ENCODE measurements at regions not wholly inside any gene's neighbourhood (a gene's known extent, or its start where the extent isn't known, plus 50 kb on each side); places are given as distances from the start of the nearest gene placed in this dataset.
A peak's percentile ranks its signal among the peaks of the same experiment; 100 is the strongest.
"Not testable (repeated sequence)": the region's sequence is repeated elsewhere in the genome, so short reads cannot be mapped to it uniquely, and the experiment has no call there.

GRCh38 chr20:59466107-59466815 lies 138.1 kb upstream of the PHACTR3 start:
- no peak for DNase-seq

GRCh38 chr20:59468831-59469230 lies 135.5 kb upstream of the PHACTR3 start:
- no peak for DNase-seq

DNA sequence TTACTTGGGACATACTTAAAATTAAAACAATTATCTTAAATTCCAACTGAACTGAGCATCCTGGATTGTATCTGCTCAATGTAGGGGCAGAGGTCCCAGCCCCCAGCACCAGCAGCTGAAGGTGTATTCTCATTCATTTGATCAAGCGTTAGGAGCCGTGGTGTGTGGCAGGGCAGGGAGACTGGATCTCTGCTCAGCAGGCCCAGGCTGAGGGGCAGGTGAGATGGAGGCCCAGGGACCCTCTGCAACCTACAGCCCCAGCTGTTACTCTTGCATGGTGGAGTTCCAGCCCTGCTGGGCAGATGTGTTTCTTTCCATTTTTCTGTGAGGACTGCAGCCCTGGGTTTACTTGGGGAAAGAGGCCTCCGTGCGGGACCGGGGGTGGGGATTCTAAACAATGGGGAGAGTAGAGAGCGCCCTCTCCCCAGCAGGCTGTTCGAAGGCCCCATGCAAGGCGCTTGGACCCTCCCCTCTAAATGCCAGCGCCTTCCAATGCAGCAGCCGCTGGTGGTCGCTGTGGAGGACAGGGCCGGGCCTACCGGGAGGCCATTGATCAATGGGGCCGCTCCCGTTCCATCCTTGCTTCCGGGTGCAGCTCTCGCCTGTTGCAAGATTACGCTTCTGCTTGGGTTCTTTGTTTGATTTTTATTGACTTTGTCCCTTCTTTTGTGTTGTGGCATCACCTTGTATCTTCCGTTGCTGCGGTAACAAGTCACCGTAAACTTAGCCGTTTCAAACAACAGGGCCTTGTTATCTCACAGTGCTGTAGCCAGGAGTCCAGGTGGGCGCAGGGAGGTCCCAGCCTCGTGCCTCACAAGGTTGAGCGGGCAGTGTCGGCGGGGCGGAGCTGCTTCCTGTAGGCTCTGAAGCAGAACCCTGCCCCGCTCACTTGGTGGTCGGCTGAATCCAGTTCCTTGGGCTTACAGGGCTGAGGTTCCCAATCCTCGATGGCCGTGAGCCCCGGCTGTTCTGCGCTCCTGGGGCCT lies 134.8 kb upstream of the PHACTR3 start:
- no peak for DNase-seq

DNA sequence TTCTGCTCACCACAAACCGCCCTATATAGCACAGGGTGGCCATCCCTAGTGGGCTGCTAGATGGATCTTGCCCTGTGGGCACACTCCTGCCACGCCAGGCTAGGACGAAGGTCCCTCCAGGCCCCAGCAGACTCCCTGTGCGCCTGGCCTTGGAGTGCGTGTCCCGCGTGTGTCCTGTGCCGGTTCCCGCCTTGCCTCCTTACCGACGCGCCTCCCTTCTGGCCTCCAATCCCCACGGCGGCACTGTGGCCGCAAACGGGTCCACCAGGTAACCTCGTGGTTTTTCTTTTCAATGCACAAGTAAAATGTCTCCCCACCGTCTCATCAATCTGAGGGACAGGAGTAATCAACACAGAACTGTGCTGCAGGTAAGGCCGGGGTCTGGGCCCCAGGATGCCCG lies 133.8 kb upstream of the PHACTR3 start:
- no peak for DNase-seq

DNA sequence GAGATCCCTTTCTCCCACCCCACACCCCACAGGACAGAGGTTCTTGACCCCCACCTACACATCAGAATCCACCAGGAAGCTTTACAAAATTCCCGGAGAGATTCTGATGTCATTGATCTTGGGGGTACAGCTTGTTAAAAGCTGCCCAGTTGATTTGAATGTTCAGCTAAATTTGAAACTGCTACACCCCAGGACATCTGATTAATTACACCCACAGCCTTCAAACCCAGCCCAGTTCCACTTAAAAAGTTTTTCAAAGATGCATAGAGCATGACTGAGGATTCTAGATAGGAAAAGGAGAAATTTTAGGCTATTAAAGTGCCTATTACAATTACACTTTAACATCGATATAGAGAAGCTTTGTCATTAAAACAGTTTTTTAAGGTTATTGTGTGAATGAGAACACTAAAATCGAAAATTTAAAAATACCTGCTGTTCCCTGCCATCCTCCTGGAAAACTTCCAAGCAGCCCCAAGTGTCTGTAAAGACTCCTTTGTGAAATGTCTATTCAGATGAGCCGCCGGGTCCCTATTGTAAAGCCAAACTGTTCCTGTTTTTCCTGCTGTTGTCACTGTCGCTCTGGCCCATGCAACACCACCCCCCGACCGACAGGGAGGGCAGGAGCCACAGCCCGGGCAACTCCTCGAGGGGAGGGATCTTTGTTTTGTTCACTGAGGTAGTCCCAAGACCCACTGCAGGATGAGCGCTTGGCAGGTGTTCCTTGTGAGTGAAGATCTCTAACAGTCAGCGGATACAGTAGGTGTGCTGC lies 132.5 kb upstream of the PHACTR3 start:
- no peak for DNase-seq

DNA sequence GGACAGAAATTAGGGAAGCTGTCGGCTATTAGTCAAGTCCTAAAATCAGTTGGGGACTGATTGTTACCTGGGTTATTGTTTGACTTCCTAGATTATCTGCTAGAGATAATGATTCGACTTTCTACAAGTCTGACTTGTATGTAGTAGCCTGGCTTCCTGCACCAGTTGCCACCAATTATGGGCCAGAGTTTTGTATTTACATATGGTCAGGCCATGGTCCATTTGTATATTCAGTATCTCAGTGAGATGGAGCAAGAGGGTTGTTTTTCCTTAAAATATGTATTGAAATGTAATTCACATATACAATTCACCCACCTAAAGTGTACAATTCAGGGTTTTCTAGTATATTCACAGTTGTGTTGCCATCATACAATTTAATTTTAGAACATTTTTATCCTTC lies 130.6 kb upstream of the PHACTR3 start:
- DNase-seq = no peak

DNA sequence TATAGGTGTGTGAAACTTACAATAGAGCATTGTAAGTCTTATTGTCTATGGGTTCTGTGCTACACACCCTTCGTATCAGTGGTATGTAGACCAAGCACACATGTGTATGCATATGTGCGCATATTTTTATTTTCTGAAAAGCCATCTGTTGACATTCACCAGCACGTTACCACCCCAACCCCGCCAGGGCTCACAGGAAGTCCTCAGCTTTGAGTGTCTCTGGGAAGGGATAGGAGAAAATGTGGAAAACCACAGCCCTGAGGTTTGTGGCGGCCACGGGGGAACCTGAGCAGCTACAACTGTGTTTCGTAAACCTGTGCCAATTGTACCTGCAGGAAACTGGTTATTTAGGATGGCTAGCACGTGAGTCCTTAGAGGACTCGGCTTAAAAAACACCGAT lies 123.3 kb upstream of the PHACTR3 start:
- DNase-seq = no peak

DNA sequence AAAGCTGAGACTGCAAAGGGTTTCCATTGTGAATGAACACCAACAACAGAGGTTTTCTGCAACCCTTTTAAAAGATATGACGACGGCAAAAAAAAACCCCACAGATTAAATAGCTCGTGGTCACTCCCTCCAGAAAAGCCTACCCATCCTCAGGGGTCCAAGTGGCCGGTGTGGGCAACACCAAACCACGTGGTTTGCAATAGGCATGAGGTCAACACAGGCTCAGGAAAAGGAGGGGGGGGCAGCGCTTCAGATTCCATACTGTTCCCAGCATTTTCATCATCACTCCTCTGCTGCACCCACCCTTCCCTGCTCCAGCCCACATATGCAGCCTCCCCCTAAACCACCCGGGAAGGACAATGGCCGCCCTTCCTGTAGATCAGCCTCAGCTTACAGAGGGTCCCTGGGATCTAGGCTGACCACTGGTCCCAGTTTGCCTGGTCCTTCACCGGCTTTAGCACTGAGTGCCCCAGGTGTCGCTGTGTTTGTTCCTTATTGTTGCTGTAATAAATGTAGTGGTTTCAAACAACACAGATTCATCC lies 122.8 kb upstream of the PHACTR3 start:
- no peak for DNase-seq

GRCh38 chr20:59482351-59483187 lies 121.8 kb upstream of the PHACTR3 start:
- no peak for DNase-seq

DNA sequence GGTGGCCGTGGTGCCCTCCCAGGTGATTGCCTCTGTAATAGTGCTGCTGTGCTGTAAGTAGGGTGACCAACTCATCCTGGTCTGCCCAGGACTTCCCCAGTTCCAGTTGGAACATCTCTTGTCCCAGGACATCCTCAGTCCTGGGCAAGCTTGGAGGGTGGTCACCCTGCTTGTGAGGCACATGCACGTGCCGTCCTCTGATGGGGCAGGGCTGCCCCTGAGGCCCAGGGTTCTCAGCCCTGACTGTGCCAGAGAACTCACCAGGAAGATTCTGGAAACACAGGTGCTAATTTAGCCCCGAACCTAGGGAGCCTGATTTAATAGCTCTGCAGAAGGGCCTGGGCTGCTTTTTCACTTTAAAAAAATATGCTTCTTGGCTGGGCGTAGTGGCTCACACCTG lies 120.9 kb upstream of the PHACTR3 start:
- no peak for DNase-seq

DNA sequence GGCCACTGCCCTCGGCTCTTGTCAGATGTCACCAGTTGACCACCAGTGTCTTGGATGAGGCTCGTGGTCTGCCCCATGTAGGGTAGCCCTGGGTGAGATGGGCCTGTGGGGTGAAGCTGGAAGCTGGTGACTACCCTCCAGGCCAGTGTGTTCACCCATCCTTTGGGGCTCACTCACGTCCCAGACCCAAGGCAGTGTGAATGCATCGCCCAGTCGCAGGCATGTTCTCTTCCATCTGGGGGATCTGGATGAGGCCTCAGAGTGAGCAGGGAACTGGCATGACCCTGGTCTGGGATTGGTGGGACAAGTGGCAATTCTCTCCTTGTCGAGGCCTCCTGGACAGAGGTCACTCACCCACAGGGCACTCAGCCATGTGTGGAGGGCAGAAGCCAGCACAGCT lies 120.1 kb upstream of the PHACTR3 start:
- no peak for DNase-seq

DNA sequence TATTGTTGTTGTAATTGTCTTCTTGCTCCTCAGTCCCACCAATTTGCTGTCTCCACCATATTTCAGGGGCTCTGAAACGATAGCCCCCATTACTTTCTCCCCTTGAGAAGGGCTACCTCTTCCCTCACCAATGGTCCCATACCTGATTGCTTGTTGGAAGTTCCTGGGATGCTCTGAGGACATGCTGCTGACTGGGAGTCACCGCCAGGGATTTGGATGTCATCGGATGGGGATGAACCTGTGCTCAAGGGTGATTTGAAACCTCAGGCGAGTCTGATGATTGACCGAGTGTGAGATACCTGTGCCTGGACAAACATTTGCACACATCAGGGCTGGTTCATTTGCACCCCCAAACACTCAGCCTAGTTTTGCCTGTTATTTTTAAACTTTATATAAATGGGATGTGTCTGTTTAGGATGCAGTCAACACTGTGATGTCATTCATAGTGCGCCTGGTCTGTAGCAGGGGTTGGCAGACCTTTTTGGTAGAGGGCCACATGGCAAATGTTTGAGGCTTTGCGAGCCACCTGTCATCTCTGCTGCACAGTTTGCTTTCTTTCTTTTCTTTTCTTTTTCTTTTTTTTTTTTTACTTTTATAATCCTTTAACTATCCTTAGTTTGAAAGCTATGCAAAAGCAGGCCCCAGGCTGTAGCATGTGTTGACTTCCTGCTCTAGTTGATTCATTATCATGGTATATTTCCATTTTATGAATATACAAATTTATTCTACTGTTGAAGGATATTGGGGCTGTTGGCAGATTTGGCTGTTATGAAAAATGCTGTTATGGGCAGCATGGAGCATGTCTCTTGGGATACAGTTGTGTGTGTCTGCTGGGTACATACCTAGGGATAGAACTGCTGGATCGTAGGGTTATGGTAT lies 118.5 kb upstream of the PHACTR3 start:
- no peak for DNase-seq

DNA sequence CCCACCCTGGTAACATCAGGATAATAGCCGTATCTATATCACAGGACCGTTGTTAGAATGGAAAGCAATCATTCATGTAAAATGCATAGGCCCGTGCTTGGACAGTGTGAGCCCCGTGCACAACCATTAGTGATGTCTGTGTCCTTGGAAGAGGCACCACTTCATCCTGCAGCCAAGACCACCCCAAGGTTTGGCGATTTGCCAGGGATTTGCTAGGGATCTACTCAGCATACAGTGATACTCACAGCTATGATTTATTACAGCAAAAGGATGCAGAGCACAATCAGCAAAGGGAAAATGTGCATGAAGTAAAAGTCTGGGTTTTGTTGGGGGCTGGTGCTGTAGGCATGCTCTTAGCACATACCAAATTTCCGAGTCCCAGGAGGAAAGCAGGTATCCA lies 115.9 kb upstream of the PHACTR3 start:
- not testable (repeated sequence) for DNase-seq

DNA sequence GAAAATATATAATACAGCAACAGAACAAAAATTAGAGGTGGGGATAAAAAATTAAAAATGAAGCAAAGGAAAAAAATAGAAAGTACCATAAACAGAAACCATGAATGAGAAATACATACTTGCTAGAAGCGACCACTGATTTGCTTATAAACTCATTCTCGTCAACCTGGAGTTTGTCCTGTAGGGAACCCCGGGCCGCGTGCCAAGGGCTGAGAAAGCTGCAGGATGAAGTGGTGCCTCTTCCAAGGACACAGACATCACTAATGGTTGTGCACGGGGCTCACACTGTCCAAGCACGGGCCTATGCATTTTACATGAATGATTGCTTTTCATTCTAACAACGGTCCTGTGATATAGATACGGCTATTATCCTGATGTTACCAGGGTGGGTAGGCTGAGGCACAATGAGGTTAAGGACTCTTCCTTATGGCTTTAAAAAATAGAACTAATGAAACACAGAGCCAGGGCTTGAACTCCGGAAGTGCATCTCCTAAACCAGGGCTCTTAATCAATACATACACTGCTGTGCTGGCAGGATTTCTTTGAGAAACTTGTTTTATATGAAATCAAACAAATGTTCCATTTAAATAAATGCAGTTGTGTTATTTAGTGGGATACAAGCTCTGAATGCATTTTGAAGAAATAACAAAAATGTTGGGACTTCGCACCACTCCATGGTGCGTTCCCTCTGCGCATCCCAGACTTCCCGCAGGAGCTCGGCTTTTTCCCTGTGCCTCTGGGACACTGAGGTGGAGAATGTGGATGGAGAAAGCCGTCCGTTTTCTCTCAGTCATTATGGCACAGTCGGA lies 113.9 kb upstream of the PHACTR3 start:
- DNase-seq = not testable (repeated sequence)

DNA sequence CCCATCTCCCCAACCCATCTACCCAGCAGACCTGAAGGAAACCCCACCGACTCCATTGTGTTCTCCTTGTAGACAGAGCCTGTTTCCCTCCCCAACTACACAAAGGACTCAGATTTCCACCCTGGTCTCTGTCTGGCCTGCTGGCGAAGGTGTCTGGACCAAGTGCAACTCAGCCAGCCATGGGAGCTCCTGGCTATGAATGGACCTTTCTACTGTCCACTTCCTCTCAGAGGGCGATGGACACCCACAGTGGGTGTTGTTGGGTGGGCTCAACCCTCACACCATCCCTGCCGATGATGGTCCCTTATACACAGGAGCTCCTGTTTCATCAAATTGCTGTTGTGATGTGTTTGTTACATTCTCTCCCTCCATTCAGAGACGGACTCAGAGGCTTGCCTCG lies 112.5 kb upstream of the PHACTR3 start:
- DNase-seq = no peak

DNA sequence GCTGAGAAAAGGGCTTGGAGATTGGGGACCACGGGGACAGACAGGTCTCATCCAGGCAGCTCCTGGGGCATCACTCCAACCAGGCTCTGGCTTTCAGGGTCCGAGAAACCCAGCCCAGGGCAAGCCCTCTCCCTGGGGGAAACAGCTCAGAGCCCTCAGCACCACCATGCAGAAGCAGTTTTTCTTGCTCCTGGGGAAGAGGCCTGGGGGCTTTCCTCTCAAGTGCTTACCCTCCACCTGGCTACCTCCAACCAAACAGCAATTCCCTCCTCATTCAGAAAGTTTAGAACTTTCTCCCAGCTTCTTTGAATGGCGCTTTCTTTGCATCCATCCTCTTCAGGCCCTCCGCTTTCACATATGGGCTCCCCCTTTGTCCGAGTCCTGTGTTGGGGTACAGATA lies 110.4 kb upstream of the PHACTR3 start:
- DNase-seq = no peak

DNA sequence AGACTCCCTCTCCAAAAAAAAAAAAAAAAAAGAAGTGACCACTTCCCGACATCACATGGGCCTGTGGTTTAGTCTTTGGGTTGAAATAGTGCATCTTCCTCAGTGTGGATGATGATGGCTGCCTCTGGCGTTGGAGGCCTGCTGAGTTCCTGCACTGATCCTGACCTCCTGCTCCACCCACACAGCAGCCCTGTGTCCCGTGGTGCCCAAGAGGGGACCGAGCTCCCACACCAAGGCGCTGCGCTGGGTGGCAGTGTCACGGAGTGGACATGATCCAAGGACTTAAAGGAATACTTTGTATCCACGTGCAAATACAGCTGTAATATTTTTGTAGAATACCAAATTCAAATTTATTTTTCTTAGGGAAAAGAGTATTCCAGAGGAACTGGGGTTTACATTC lies 109.2 kb upstream of the PHACTR3 start:
- DNase-seq = no peak

- DNase-seq = peak; percentile 48
Observed at GRCh38 chr20:59495894-59496510, 108.3 kb upstream of the PHACTR3 start.

- no peak for DNase-seq
Observed at GRCh38 chr20:59498291-59498690, 106.0 kb upstream of the PHACTR3 start.

DNA sequence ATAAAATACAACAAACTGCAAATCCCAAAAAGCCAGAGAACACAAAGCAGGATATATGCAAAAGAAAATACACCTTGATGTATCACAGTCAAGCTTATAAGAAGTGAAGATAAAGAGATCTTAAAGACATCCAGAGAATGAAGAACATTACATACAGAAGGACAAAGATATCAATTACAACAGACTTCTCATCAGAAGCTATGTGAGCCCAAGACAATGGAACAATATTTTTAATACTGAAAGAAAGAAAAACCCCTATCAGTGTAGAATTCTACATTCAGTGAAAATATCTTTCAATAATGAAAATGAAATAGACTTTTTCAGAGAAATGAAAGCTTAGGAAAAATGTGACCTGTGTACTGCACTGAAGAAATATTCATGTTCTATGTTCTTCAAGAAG lies 104.5 kb upstream of the PHACTR3 start:
- DNase-seq = no peak

All from NCI-H345 (cell line).